ENCODE measurements at regions not wholly inside any gene's neighbourhood (a gene's known extent, or its start where the extent isn't known, plus 50 kb on each side); places are given as distances from the start of the nearest gene placed in this dataset.

DNA sequence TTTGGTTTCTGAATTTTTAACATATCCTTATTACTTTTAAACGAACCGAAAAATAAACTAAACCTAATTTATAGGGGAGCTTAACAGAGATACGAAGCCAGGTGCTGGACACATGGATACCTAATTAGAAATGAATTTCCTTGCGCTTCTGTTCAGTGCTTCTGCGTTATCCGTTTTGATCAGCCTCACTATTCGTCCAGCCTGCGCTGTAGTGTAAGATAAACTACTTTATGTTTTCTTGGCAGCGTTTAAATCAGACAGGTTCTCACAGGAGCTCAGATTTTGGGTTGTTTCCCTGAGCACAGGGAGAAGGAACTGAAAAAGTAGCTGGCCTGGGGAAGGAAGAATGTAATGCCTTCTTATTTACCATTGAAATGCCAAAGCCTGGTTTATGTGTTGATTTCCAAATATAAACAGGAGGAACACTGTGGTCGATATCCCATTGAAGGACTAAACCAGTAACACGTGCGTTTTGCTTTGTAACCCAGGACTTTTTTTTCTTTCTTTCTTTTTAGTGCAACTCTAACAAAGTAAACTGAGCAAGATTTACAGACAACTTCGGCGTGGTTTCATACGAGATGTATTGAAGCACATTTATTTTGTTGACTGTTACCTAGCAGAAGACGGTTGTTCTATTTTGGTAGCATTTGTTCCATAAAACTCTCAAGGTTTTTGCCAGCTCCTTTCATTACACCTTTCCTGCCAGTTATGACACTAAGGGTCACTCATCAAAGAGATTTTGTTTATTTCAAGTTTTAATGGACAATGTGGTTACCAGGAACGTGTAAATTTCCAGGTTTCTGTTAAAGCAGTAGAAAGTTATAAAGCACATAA, 214.8 kb upstream of the HEY2 start:
- TF ChIP-seq, protein P1, sequence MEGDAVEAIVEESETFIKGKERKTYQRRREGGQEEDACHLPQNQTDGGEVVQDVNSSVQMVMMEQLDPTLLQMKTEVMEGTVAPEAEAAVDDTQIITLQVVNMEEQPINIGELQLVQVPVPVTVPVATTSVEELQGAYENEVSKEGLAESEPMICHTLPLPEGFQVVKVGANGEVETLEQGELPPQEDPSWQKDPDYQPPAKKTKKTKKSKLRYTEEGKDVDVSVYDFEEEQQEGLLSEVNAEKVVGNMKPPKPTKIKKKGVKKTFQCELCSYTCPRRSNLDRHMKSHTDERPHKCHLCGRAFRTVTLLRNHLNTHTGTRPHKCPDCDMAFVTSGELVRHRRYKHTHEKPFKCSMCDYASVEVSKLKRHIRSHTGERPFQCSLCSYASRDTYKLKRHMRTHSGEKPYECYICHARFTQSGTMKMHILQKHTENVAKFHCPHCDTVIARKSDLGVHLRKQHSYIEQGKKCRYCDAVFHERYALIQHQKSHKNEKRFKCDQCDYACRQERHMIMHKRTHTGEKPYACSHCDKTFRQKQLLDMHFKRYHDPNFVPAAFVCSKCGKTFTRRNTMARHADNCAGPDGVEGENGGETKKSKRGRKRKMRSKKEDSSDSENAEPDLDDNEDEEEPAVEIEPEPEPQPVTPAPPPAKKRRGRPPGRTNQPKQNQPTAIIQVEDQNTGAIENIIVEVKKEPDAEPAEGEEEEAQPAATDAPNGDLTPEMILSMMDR (IDR thresholded peaks at IDR 0.05), result no peak
- TF ChIP-seq ZFX (IDR thresholded peaks at IDR 0.05; ENCODE audit: borderline replicate concordance), result no peak
- no peak overlapping the region for H3K27ac ChIP-seq

DNA sequence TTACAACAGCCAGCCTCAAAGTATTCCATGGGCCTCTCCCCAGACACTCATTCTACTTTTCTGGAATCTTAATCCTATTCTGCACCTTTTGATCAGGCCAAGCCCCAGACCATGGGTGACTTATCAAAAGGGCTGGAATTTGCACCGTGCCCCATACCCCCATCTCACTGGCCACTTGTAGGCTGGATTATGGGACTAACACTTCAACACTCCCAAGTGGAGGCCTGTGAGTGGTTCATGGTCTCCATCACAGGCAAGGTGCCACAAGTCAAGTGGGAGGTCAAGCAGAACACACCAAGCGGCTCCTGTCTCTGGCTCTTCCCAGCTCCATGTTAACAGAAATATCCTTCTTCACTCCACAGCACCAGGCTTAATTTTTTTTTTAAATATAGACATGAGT, 212.3 kb upstream of the HEY2 start:
- no peak overlapping the region for H3K27ac ChIP-seq
- no peak for TF ChIP-seq ZFX (IDR thresholded peaks at IDR 0.05; ENCODE audit: borderline replicate concordance)
- TF ChIP-seq, protein P1 (IDR thresholded peaks at IDR 0.05), result no peak

DNA sequence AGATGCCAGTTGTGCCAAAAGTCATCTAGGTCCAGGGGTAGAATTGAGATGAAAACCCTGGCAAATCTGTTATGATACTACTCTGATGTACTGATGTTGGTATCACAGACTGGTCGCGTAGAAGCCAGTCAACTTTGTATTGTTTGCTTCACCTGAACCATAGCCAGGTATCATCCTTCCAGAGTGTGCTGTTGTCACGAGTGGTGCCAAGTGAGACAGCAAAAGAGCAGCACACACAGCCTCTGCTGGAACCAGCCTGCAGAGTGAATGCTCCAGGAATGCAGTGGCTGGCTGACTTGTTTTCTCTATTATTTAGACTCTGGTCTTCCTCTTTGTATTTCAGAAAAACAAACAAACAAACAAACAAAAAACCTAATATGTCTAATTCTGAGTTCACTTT, 209.5 kb upstream of the HEY2 start:
- TF ChIP-seq, protein P1 (IDR thresholded peaks at IDR 0.05), result no peak
- no peak for TF ChIP-seq ZFX (IDR thresholded peaks at IDR 0.05; ENCODE audit: borderline replicate concordance)
- H3K27ac ChIP-seq, result no peak overlapping the region

DNA sequence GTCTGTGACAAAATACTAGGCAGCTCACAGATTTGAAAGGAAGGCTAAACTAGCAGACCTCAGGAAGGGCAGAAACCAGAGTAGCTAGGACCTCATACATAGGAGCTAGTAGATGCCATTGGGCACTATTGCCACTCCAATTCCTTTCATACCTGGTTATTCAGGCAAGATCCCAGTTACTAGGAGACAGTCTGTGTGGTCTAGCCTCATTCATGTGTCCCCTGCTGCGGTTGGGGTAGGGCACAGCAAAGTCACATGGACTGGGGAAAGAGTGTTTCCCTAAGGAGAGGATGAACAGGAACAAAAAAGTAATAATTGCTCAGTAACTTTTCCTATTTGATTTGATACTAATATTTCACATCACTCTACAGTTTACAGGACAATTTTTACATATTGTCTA, 204.6 kb upstream of the HEY2 start:
- no peak overlapping the region for H3K27ac ChIP-seq

DNA sequence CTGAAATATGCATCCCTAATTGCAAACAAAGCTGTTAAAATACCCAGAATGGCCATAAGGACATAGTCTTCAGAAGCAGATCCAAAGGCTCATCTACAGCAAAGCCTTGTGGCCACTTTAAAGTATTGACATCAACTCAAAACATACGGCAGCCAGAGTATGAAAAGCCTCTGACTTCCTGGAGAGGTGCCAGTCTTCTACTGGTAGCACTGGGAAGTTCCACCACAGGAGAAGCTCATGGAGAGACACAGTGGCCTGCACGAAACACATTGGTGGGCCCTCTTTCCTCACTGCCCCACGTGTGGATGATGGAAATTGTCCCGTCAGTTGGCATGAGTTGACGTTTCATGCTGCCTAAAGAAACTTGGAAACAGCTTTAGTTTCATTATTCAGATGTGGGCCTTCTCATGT, 202.6 kb upstream of the HEY2 start:
- TF ChIP-seq, protein P1 (IDR thresholded peaks at IDR 0.05), result no peak
- TF ChIP-seq ZFX (IDR thresholded peaks at IDR 0.05; ENCODE audit: borderline replicate concordance), result no peak
- H3K27ac ChIP-seq, result no peak overlapping the region

More for the DNA sequence above, 204.6 kb upstream of the HEY2 start:
- TF ChIP-seq, protein P1 (IDR thresholded peaks at IDR 0.05), result no peak
- no peak for TF ChIP-seq ZFX (IDR thresholded peaks at IDR 0.05; ENCODE audit: borderline replicate concordance)

DNA sequence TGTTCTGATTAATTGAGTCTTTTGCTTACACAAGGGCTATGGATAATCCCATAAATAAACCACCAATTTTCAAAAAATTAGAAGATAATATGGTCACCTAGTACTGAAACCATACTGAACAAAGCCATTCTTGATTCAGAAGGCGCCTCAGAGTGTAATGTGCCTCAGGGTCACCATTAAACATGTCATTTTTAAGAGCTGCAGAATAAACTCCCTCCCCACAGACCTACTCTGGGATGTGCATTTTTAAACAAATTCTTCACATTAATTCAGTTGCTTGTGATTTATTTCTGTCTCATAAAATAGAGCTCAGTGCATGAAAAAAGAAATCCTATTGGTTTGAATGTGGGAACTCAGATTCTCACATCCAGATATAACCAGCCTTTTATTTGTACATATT, 202.1 kb upstream of the HEY2 start:
- TF ChIP-seq, protein P1 (IDR thresholded peaks at IDR 0.05), result no peak
- TF ChIP-seq ZFX (IDR thresholded peaks at IDR 0.05; ENCODE audit: borderline replicate concordance), result no peak
- no peak overlapping the region for H3K27ac ChIP-seq

DNA sequence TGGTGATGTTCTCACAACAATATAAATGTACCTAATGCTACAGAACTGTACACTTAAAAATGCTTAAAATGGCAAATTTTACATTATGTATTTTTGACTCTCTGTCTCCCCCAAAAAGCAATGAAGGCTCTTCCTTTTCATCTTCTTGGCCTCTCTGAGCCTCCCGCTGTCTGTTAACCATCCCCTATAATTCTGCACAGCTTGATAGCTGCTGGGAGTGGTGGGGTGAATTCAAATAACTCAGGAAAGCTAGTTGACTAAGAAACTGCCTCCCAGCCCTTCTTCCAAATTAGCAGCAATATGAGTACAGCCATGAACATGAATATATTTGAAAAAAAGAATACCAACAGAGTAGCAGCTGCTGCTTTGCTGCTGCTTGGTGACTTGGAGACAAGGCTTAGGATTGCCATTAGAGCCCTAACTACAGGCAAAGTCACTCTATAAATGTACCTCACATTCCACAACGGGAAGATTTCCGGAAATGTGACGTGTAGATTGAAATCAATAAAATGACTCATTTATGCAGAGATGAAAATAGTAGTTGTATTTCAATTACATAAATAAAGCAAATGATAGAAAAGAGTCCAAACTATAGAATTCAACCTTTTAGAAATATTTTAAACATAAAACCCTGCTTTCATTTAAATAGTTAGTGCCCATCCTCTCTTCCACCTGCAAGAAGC, 200.1 kb upstream of the HEY2 start:
- TF ChIP-seq ZFX (IDR thresholded peaks at IDR 0.05; ENCODE audit: borderline replicate concordance), result no peak
- TF ChIP-seq, protein P1 (IDR thresholded peaks at IDR 0.05), result no peak
- no peak overlapping the region for H3K27ac ChIP-seq
